ENCODE measurements at regions not wholly inside any gene's neighbourhood (a gene's known extent, or its start where the extent isn't known, plus 50 kb on each side); places are given as distances from the start of the nearest gene placed in this dataset.

DNA sequence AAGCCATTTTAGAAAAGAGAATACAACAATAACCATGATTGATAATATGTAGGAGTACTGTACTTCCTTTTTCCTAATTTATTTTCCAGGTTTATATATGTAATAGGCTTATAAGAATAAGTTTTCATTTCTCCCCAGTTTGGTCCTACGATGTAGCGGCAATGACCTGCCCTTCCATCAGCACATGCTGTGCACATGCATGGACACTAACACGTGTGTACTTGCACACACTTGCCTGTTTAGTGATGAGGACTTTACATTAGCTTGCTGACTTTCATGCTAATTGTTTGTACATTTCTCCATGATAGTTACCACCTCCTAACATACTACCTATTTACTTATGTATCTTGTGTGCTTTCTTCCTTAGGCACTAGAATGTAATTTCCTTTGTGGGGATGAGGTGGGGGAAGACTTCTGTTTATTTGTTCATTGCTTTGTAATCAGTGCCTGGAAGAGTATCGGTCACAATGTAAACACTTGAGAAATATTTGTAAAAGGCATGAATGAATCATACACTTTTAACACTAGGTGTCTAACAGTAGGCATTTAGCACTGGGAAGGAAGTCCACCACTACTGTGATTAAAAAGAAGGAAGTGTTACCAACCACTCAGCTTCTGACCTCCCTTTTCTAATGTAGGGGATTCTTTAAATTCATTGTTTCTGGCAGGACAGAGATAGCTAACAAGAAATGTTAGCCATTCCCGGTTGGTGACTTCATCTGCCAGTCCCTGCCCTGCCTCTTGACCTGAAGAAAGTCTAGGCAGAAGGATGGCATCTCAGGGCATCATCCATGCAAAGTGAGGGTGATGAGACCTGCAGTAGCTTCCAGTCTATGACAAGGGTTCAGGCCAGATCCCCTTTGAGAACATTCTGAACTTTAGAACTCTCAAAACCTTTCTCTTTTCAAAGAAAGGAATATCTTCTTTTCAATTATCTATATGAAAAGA, 120.2 kb upstream of the RAB18 start (continued):
- TF ChIP-seq, protein P1, sequence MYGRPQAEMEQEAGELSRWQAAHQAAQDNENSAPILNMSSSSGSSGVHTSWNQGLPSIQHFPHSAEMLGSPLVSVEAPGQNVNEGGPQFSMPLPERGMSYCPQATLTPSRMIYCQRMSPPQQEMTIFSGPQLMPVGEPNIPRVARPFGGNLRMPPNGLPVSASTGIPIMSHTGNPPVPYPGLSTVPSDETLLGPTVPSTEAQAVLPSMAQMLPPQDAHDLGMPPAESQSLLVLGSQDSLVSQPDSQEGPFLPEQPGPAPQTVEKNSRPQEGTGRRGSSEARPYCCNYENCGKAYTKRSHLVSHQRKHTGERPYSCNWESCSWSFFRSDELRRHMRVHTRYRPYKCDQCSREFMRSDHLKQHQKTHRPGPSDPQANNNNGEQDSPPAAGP (tag by site-specific recombination; IDR thresholded peaks at IDR 0.05) = 0 out of 2 replicates have a peak, but pooled peaks have one; percentile 55
- TF ChIP-seq, protein P2, sequence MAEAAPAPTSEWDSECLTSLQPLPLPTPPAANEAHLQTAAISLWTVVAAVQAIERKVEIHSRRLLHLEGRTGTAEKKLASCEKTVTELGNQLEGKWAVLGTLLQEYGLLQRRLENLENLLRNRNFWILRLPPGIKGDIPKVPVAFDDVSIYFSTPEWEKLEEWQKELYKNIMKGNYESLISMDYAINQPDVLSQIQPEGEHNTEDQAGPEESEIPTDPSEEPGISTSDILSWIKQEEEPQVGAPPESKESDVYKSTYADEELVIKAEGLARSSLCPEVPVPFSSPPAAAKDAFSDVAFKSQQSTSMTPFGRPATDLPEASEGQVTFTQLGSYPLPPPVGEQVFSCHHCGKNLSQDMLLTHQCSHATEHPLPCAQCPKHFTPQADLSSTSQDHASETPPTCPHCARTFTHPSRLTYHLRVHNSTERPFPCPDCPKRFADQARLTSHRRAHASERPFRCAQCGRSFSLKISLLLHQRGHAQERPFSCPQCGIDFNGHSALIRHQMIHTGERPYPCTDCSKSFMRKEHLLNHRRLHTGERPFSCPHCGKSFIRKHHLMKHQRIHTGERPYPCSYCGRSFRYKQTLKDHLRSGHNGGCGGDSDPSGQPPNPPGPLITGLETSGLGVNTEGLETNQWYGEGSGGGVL (tag by site-specific recombination; IDR thresholded peaks at IDR 0.05) = peak; percentile 92
- TF ChIP-seq IKZF3 (tag by site-specific recombination; IDR thresholded peaks at IDR 0.05) (peak; percentile 46; the same call in 1 of the 2 replicates), SP7 (tag by site-specific recombination; IDR thresholded peaks at IDR 0.05) (peak; percentile 74), FEZF1 (tag by site-specific recombination; IDR thresholded peaks at IDR 0.05) (peak; percentile 61), ZNF146 (tag by site-specific recombination; IDR thresholded peaks at IDR 0.05) (peak; percentile 22; the same call in 1 of the 2 replicates), GLIS1 (tag by site-specific recombination; IDR thresholded peaks at IDR 0.05) (peak; percentile 18; the same call in 1 of the 2 replicates), ZNF843 (tag by site-specific recombination; IDR thresholded peaks at IDR 0.05) (peak; percentile 49; the same call in 1 of the 2 replicates), ZNF184 (tag by site-specific recombination; IDR thresholded peaks at IDR 0.05) (peak; percentile 56; the same call in 1 of the 2 replicates), ZNF37A (tag by site-specific recombination; IDR thresholded peaks at IDR 0.05) (no peak), ZNF335 (tag by site-specific recombination; conservative IDR thresholded peaks at IDR 0.05) (peak; percentile 47), ZNF629 (tag by site-specific recombination; IDR thresholded peaks at IDR 0.05) (peak; percentile 63), ZNF394 (tag by site-specific recombination; IDR thresholded peaks at IDR 0.05; ENCODE audit: borderline replicate concordance) (peak; percentile 16; the same call in 1 of the 2 replicates), WT1 (tag by site-specific recombination; IDR thresholded peaks at IDR 0.05) (peak; percentile 86)
- TF ChIP-seq, protein P3, sequence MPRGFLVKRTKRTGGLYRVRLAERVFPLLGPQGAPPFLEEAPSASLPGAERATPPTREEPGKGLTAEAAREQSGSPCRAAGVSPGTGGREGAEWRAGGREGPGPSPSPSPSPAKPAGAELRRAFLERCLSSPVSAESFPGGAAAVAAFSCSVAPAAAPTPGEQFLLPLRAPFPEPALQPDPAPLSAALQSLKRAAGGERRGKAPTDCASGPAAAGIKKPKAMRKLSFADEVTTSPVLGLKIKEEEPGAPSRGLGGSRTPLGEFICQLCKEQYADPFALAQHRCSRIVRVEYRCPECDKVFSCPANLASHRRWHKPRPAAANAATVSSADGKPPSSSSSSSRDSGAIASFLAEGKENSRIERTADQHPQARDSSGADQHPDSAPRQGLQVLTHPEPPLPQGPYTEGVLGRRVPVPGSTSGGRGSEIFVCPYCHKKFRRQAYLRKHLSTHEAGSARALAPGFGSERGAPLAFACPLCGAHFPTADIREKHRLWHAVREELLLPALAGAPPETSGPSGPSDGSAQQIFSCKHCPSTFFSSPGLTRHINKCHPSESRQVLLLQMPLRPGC (tag by site-specific recombination; IDR thresholded peaks at IDR 0.05) = peak; percentile 81
- TF ChIP-seq, protein P4, sequence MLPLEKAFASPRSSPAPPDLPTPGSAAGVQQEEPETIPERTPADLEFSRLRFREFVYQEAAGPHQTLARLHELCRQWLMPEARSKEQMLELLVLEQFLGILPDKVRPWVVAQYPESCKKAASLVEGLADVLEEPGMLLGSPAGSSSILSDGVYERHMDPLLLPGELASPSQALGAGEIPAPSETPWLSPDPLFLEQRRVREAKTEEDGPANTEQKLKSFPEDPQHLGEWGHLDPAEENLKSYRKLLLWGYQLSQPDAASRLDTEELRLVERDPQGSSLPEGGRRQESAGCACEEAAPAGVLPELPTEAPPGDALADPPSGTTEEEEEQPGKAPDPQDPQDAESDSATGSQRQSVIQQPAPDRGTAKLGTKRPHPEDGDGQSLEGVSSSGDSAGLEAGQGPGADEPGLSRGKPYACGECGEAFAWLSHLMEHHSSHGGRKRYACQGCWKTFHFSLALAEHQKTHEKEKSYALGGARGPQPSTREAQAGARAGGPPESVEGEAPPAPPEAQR (tag by site-specific recombination; IDR thresholded peaks at IDR 0.05) = no peak
- TF ChIP-seq, protein P5, sequence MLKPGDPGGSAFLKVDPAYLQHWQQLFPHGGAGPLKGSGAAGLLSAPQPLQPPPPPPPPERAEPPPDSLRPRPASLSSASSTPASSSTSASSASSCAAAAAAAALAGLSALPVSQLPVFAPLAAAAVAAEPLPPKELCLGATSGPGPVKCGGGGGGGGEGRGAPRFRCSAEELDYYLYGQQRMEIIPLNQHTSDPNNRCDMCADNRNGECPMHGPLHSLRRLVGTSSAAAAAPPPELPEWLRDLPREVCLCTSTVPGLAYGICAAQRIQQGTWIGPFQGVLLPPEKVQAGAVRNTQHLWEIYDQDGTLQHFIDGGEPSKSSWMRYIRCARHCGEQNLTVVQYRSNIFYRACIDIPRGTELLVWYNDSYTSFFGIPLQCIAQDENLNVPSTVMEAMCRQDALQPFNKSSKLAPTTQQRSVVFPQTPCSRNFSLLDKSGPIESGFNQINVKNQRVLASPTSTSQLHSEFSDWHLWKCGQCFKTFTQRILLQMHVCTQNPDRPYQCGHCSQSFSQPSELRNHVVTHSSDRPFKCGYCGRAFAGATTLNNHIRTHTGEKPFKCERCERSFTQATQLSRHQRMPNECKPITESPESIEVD (tag by site-specific recombination; IDR thresholded peaks at IDR 0.05) = peak; percentile 23; the same call in 1 of the 2 replicates

DNA sequence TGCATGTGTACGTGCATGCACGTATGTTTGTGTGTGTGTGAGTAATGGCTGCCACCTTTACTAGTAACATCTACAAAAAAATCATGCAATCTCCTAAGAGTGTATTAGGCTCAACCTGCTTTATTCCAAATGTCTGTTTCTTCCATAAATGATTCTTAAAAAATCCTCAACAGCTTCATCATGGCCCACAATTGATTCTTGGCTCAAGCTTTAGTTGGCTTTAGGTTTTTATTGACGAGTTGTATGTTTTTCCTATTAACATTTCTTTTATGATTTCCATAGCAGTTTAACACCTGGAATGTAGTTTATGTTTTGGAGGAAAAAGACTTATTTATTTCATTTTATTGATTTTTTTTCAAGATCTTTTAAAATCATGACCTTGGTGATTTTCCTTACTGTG, 121.9 kb upstream of the RAB18 start:
- no peak overlapping the region for H3K4me3 ChIP-seq (ENCODE audit: low read depth, low read length)
- 0 out of 2 replicates have a peak, but pooled peaks cover 5% of the 10 kb centered on the region for H3K4me1 ChIP-seq (ENCODE audit: control insufficient read depth, insufficient read depth, low read length)
- TF ChIP-seq, protein P6, sequence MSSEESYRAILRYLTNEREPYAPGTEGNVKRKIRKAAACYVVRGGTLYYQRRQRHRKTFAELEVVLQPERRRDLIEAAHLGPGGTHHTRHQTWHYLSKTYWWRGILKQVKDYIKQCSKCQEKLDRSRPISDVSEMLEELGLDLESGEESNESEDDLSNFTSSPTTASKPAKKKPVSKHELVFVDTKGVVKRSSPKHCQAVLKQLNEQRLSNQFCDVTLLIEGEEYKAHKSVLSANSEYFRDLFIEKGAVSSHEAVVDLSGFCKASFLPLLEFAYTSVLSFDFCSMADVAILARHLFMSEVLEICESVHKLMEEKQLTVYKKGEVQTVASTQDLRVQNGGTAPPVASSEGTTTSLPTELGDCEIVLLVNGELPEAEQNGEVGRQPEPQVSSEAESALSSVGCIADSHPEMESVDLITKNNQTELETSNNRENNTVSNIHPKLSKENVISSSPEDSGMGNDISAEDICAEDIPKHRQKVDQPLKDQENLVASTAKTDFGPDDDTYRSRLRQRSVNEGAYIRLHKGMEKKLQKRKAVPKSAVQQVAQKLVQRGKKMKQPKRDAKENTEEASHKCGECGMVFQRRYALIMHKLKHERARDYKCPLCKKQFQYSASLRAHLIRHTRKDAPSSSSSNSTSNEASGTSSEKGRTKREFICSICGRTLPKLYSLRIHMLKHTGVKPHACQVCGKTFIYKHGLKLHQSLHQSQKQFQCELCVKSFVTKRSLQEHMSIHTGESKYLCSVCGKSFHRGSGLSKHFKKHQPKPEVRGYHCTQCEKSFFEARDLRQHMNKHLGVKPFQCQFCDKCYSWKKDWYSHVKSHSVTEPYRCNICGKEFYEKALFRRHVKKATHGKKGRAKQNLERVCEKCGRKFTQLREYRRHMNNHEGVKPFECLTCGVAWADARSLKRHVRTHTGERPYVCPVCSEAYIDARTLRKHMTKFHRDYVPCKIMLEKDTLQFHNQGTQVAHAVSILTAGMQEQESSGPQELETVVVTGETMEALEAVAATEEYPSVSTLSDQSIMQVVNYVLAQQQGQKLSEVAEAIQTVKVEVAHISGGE (tag by site-specific recombination; conservative IDR thresholded peaks at IDR 0.05; ENCODE audit: low read depth) = no peak
- TF ChIP-seq, protein P7, sequence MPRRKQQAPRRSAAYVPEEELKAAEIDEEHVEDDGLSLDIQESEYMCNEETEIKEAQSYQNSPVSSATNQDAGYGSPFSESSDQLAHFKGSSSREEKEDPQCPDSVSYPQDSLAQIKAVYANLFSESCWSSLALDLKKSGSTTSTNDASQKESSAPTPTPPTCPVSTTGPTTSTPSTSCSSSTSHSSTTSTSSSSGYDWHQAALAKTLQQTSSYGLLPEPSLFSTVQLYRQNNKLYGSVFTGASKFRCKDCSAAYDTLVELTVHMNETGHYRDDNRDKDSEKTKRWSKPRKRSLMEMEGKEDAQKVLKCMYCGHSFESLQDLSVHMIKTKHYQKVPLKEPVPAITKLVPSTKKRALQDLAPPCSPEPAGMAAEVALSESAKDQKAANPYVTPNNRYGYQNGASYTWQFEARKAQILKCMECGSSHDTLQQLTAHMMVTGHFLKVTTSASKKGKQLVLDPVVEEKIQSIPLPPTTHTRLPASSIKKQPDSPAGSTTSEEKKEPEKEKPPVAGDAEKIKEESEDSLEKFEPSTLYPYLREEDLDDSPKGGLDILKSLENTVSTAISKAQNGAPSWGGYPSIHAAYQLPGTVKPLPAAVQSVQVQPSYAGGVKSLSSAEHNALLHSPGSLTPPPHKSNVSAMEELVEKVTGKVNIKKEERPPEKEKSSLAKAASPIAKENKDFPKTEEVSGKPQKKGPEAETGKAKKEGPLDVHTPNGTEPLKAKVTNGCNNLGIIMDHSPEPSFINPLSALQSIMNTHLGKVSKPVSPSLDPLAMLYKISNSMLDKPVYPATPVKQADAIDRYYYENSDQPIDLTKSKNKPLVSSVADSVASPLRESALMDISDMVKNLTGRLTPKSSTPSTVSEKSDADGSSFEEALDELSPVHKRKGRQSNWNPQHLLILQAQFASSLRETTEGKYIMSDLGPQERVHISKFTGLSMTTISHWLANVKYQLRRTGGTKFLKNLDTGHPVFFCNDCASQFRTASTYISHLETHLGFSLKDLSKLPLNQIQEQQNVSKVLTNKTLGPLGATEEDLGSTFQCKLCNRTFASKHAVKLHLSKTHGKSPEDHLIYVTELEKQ (tag by site-specific recombination; IDR thresholded peaks at IDR 0.05; ENCODE audit: borderline replicate concordance) = no peak
- TF ChIP-seq ZNF624 (tag by site-specific recombination; IDR thresholded peaks at IDR 0.05) = no peak
- ChIA-PET POLR2A (no interaction called here), CTCF (no interaction called here)
- H3K27ac ChIP-seq (ENCODE audit: extremely low read depth, low read depth, low read length) = no peak overlapping the region
- no peaks in the 10 kb centered on the region for H3K36me3 ChIP-seq (ENCODE audit: control insufficient read depth in 2 of 2, insufficient read depth in 1 of 2, low read length in 2 of 2)
- no peaks in the 10 kb centered on the region for H3K9me3 ChIP-seq (ENCODE audit: control insufficient read depth, insufficient read depth, low read depth, low read length)

Measured in HEK293 (cell line).